Nephron progenitor cell (in vitro differentiated cells): ENCODE measurements at regions not wholly inside any gene's neighbourhood (a gene's known extent, or its start where the extent isn't known, plus 50 kb on each side); places are given as distances from the start of the nearest gene placed in this dataset.

Experiments used
- DNase-seq: peaks from one replicate; pipeline ENCODE4 v3.0.0; 2021
- H3K27ac Mint-ChIP-seq: 2 replicates; pipeline ENCODE4 v1.8.0; 2021; ENCODE audit warnings: mild to moderate bottlenecking, moderate library complexity, mixed read lengths
- H3K27me3 Mint-ChIP-seq: 2 replicates; pipeline ENCODE4 v1.8.0; 2021; ENCODE audit warnings: mild to moderate bottlenecking, low read depth, mixed read lengths; ENCODE audit not compliant: poor library complexity
- H3K36me3 Mint-ChIP-seq: 2 replicates; pipeline ENCODE4 v1.8.0; 2021; ENCODE audit warnings: low read depth, mixed read lengths
- H3K4me1 Mint-ChIP-seq: 2 replicates; pipeline ENCODE4 v1.8.0; 2021; ENCODE audit warnings: mixed read lengths
- H3K4me3 Mint-ChIP-seq: 2 replicates; pipeline ENCODE4 v1.8.0; 2021; ENCODE audit warnings: mild to moderate bottlenecking, moderate library complexity, mixed read lengths
- H3K9me3 Mint-ChIP-seq: 2 replicates; pipeline ENCODE4 v1.8.0; 2021; ENCODE audit warnings: mild to moderate bottlenecking, moderate library complexity, mixed read lengths
- CTCF ChIP-seq: fragments of 200-600 bp; sonication (generic); IDR thresholded peaks from 2 replicates; pipeline ENCODE4 v1.5.0; 2021; ENCODE audit warnings: antibody characterized with exemption

DNA sequence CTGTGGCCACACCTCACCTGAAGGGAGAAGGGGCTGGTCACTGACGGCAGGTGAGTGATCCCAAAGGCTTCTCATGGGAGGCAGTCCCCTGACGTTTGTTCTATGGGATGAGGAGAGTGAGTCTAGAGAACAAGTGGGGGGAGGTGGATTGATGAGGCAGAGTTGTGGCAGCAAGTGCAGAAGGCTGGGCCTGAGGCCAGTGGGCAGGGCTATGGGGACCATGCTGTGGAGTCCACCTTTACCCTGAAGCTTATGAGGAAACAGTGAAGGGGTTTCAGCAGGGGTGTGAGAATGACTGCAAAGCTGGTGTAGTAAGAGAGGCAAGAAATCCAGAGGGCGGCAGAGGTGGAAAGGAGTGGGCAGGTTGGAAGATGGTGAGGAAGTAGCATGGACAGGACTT, 96.9 kb upstream of the PFN2 start:
- Mint-ChIP-seq H3K36me3 (no peaks in the 10 kb centered on the region), H3K4me3 (no peak overlapping the region), H3K4me1 (peaks cover 30% of the 10 kb centered on the region), H3K9me3 (no peaks in the 10 kb centered on the region), H3K27ac (no peak overlapping the region), H3K27me3 (no peaks in the 10 kb centered on the region)
- no peak for DNase-seq
- TF ChIP-seq CTCF = no peak

DNA sequence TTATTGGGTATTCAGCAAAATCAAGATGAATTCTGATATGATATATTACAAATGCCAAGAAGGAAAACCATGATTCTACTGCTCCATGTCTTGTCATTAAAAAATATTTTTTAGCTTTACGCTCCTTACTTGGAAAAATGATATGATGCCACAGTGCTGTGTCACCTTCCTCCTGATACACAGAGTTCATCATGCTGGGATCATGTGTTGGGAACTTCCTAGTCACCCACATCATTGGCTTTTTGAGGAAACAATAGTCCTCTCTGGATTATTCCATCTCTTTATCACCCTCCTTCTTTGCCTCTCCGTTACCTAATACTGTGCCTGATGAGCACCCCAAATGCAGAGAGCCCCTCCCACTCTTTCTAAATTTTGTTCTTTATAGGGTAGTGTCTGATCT, 94.3 kb upstream of the PFN2 start:
- Mint-ChIP-seq H3K27me3 (no peaks in the 10 kb centered on the region), H3K27ac (no peak overlapping the region), H3K4me3 (no peak overlapping the region), H3K4me1 (peaks cover 42% of the 10 kb centered on the region), H3K36me3 (no peaks in the 10 kb centered on the region), H3K9me3 (no peaks in the 10 kb centered on the region)
- DNase-seq = no peak
- TF ChIP-seq CTCF = no peak

GRCh38 chr3:150063237-150063636, 92.5 kb upstream of the PFN2 start:
- no peak for DNase-seq
- H3K36me3 Mint-ChIP-seq = no peaks in the 10 kb centered on the region
- no peaks in the 10 kb centered on the region for H3K27me3 Mint-ChIP-seq
- H3K9me3 Mint-ChIP-seq = no peaks in the 10 kb centered on the region
- no peak overlapping the region for H3K4me3 Mint-ChIP-seq
- no peak overlapping the region for H3K27ac Mint-ChIP-seq
- H3K4me1 Mint-ChIP-seq = peaks cover 37% of the 10 kb centered on the region
- no peak for TF ChIP-seq CTCF

GRCh38 chr3:150062492-150062891, 91.8 kb upstream of the PFN2 start:
- Mint-ChIP-seq H3K27me3 (no peaks in the 10 kb centered on the region), H3K4me1 (peaks cover 44% of the 10 kb centered on the region), H3K9me3 (no peaks in the 10 kb centered on the region), H3K27ac (no peak overlapping the region), H3K4me3 (no peak overlapping the region), H3K36me3 (no peaks in the 10 kb centered on the region)
- DNase-seq = no peak
- no peak for TF ChIP-seq CTCF

DNA sequence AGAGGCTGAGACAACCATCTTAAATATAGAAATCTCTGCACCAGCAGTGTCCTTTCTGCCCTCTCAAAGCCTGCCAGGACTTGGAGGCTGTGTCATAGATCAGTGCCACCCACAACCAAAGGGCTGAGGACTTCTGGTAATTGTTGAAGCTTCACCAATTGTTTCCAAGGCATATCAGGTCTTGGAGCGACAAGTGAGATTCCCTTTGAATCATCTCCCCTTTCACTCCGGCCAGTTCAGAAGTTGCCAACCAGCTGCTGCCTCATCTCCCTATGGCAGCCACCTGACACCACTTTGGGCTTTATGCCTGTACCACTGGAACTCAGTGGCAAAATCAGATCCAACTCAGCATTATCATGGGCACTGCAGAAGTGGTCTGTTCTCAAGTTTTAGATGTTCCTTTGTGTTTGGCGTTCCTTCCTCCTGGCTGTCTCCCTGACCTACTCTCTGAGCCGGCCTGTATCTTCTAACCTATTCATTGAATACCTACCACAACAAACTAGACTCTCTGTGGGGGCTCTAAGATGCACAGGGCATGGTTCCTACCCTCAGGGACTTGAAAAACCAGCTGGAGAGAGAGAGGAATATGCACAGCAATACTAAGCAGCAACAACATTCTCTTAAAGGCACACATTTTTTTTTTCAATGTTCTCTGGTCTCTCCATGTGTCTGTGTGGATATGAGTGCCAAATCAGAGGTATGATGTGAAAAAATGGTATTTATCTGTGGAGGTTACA, 90.8 kb upstream of the PFN2 start:
- Mint-ChIP-seq H3K27me3 (peaks cover 5% of the 10 kb centered on the region), H3K4me1 (peaks cover 51% of the 10 kb centered on the region), H3K4me3 (no peak overlapping the region), H3K27ac (peak overlapping the region; percentile 9), H3K9me3 (no peaks in the 10 kb centered on the region), H3K36me3 (no peaks in the 10 kb centered on the region)
- no peak for DNase-seq
- no peak for TF ChIP-seq CTCF

DNA sequence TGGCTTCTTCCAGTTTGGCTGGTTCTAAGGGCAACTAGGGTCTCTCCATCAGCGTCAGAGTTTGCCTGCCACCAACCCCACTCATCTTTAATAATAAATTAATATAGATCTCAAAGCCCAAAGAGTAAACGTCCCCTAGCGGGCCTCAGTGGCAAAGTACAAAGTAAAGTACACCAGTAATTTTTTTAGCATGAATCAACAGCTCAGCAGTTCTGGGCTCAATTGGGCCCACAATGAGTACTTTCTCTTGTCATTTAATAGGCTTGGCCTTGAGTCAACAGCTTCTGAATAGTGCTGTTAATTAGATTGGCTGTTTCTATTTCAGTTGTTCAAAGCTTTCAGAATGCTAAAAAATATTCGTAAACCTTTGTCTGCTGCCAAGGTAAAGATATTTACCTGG, 89.0 kb upstream of the PFN2 start:
- no peak overlapping the region for H3K27ac Mint-ChIP-seq
- H3K27me3 Mint-ChIP-seq = peaks cover 5% of the 10 kb centered on the region
- no peaks in the 10 kb centered on the region for H3K36me3 Mint-ChIP-seq
- H3K4me1 Mint-ChIP-seq = peaks cover 59% of the 10 kb centered on the region
- no peak for DNase-seq
- H3K9me3 Mint-ChIP-seq = no peaks in the 10 kb centered on the region
- no peak for TF ChIP-seq CTCF
- H3K4me3 Mint-ChIP-seq = no peak overlapping the region
